Cardiac fibroblast (primary cell): ENCODE measurements at regions not wholly inside any gene's neighbourhood (a gene's known extent, or its start where the extent isn't known, plus 50 kb on each side); places are given as distances from the start of the nearest gene placed in this dataset.

Experiments
- DNase-seq, 2 donors: peaks; one replicate each; pipeline versions ENCODE4 v3.0.0 to v3.0.0-alpha.2; 2010; ENCODE audit warnings: low read depth in 2 of 2
- H3K4me3 ChIP-seq, 2 donors: replicated peaks in 1 of 2; 1 replicate in 1 of 2; 2 replicates in 1 of 2; pipeline ENCODE4 v1.5.1; 2011; ENCODE audit warnings: low read depth in 2 of 2, low read length in 2 of 2, mild to moderate bottlenecking in 2 of 2, moderate library complexity in 1 of 2
- TF ChIP-seq, protein P1 (sequence below): IDR thresholded peaks from one replicate; pipeline ENCODE4 v1.5.1; 2011; ENCODE audit warnings: low read depth, mild to moderate bottlenecking, low read length, inconsistent platforms

DNA sequence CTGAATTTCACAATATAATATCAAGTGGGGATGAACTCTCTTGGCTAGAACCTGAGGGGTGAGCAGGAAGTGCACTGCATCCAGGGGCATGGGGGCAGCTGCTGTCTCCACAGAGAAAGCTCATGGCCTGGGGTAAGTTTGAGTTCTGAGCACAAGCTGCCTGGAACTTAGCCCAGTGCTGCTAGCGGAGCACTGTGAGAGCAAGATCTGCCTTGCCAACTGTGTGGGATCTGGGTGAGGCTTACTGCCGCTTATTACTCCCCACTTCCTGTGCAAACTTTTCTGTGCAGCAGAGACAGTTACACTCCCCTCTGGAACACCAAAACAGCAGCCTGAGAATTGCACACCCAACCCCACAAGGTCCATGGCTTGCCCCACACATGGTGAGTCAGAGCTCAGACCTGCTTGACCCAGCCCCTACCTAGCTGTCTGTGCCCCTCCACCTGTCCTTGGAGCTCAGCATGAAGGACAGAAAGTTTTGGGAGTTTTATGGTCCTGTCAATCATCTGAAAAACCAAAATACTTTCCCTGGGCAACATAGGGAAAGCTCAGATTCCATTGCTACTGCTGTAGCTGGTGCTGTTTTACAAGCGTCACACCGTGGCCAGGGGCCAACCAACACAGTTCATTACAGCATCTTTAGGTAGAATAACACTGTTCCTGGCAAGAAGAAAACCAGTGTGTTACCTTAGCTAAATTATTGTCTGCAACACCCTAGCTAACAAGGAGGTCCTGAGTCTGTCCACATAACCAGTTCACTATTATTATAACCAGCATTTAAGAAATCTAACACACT, 762.1 kb upstream of the NEGR1 start:
- DNase-seq, result no peak
- H3K4me3 ChIP-seq, result no peak overlapping the region
- TF ChIP-seq, protein P1, sequence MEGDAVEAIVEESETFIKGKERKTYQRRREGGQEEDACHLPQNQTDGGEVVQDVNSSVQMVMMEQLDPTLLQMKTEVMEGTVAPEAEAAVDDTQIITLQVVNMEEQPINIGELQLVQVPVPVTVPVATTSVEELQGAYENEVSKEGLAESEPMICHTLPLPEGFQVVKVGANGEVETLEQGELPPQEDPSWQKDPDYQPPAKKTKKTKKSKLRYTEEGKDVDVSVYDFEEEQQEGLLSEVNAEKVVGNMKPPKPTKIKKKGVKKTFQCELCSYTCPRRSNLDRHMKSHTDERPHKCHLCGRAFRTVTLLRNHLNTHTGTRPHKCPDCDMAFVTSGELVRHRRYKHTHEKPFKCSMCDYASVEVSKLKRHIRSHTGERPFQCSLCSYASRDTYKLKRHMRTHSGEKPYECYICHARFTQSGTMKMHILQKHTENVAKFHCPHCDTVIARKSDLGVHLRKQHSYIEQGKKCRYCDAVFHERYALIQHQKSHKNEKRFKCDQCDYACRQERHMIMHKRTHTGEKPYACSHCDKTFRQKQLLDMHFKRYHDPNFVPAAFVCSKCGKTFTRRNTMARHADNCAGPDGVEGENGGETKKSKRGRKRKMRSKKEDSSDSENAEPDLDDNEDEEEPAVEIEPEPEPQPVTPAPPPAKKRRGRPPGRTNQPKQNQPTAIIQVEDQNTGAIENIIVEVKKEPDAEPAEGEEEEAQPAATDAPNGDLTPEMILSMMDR, result no peak

DNA sequence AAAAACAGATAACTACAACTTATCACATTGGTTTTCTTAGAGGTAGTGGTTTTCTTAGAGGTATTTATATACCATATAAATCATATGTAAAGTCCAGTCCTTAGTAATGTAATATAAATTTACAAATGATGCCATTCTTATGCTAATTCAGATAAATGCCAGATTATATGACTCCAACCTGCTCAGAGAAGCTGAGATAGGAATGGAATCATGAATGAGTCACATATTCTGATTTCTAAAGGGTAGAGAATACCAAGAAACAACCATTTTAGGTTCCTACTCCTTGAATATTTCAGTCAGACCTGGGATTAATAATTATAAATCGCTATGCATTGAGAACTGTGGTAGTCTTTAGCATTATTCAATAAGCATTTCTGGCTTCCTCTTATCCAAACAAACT, 760.1 kb upstream of the NEGR1 start:
- DNase-seq, result no peak
- no peak overlapping the region for H3K4me3 ChIP-seq
- TF ChIP-seq, protein P1, result no peak

DNA sequence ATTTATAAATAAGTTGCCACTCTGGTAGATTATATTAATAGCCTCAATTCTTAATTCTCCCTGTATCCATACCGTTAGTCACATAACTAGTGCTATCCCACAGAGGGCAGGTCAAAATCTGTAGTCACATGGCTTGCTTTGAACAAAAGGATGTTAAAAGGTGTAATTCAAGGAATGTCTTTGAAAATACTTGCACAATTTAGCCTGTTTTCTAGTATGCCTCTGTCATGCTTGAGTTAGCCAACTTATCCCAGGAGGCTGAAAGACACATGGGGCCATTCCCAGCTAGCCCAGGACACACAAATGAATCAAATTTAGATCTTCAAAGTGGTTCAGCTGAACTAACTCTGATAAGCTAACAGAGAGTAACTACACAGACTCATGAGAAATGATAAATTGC, 758.5 kb upstream of the NEGR1 start:
- DNase-seq, result no peak
- TF ChIP-seq, protein P1, result no peak
- H3K4me3 ChIP-seq, result no peak overlapping the region

DNA sequence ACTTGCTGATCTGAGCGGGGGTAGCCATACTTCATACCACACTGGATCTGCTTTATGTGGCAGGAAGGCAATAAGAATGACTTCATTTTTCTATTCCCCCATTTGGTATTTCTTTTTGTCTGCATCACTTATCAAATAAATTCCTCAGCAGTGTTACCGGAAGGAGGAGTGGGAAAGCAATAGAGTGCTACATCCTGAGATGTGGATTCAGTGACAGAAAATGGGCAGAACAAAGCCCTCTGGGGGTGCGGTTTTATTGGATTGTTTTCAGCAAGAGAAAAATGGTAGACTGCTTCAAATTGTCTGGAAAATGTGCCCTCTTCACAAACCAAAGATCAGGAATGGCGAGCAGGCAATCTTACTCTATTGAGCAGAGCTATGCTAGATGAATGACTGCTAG, 751.9 kb upstream of the NEGR1 start:
- no peak for DNase-seq
- no peak overlapping the region for H3K4me3 ChIP-seq
- TF ChIP-seq, protein P1, result no peak

DNA sequence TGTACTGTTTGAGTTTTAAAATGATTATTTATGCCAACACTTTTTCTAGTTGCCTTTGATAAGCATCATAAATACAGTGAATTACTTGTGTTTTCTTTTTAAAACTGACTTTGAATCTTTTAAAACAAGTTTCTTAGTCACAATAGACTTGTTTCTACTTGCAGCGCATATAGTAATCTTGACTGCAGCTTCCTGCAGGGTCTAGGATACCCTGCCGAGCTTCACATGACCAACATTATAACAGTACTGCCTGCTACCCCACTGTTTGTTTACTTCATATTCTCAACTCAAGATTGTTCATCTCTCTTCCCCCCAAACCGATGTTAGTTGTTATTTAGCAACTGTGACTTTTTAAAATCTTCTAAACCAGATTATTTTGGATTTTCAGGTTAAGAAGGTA, 751.3 kb upstream of the NEGR1 start:
- H3K4me3 ChIP-seq, result no peak overlapping the region
- TF ChIP-seq, protein P1, result no peak
- DNase-seq, result no peak

DNA sequence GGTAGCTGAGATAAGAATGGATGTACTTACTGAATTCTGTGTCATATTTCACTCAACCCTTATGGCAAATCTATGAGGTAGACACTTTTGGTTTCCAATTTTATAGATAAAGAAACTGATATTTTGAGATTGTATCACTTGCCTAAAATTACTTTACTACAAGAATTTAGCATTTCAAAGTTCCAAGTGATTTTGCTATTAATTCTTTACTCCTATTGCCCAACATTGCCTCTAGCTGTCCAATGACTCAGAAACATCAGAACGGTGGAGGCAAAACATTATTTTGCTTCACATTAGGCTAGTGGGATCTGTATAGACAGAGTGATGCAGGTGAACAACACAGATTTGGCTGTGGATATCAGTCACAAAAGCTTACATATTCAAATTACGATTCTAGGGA, 747.2 kb upstream of the NEGR1 start:
- DNase-seq, result no peak
- TF ChIP-seq, protein P1, result no peak

DNA sequence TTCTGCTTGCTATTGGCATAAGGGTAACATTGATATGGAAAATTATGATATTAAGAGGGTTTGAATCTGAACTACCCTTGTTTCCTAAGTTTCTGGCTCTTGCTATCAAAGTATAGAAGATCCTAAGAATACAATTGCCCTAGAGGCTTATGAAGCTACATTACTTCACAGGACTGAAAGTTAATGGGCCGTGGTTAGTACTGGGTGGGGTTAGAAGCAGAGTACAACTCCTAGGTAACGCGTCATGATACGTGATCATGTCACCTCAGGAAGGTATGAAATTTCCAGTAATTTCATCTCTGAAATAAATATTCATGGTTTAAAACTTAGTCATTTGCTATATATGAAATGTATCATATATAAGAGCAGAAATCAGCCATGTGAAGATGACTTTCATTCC, 743.8 kb upstream of the NEGR1 start:
- no peak for DNase-seq
- TF ChIP-seq, protein P1, result no peak

More for the DNA sequence above, 747.2 kb upstream of the NEGR1 start:
- no peak overlapping the region for H3K4me3 ChIP-seq

More for the DNA sequence above, 743.8 kb upstream of the NEGR1 start:
- no peak overlapping the region for H3K4me3 ChIP-seq
